ENCODE measurements at regions not wholly inside any gene's neighbourhood (a gene's known extent, or its start where the extent isn't known, plus 50 kb on each side); places are given as distances from the start of the nearest gene placed in this dataset.

- no peaks in the 10 kb centered on the region for H3K36me3 ChIP-seq (replicated peaks in 1 of 2; ENCODE audit: control extremely low read depth in 1 of 2, control insufficient read depth in 1 of 2, extremely low read depth in 1 of 2, insufficient read depth in 2 of 2, low read length in 1 of 2)
- ChIA-PET POLR2A (no interaction called here), CTCF (no interaction called here)
- Mint-ChIP-seq H3K4me3 (no peak overlapping the region), H3K27ac (no peak overlapping the region), H3K27me3 (peaks cover 12% of the 10 kb centered on the region), H3K4me1 (no peaks in the 10 kb centered on the region), H3K9me3 (ENCODE audit: insufficient read depth) (peaks cover 3% of the 10 kb centered on the region)
- H3K9me3 ChIP-seq (ENCODE audit: control extremely low read depth in 1 of 3, control insufficient read depth in 2 of 3, insufficient read depth in 1 of 3, low read length in 2 of 3) = peaks cover 0 to 18% (median 0%) of the 10 kb centered on the region in 3 donors
- DNase-seq (no peak), ATAC-seq (ENCODE audit: low read depth) (no peak)
- H3K27ac ChIP-seq (ENCODE audit: low read length in 2 of 2) = no peak overlapping the region
- no peaks in the 10 kb centered on the region for H4K20me1 ChIP-seq (ENCODE audit: control insufficient read depth, insufficient read depth, low read length, poor library complexity, severe bottlenecking)
- no peak overlapping the region for H3K4me3 ChIP-seq (ENCODE audit: control extremely low read depth in 1 of 5, extremely low read depth in 1 of 5, insufficient read depth in 1 of 5, low read depth in 2 of 5, low read length in 4 of 5)
- H3K4me2 ChIP-seq (replicated peaks; ENCODE audit: low read depth, low read length, poor library complexity, severe bottlenecking) = no peak overlapping the region
- TF ChIP-seq EZH2 (IDR thresholded peaks at IDR 0.05; ENCODE audit: borderline replicate concordance, insufficient read depth, low read depth, low read length, poor library complexity, severe bottlenecking) (no peak), CTCF (IDR thresholded peaks at IDR 0.05) (no peak)
- no peak overlapping the region for H2AFZ ChIP-seq (ENCODE audit: insufficient read depth, low read depth, low read length, poor library complexity, severe bottlenecking)
- H3K79me2 ChIP-seq (ENCODE audit: control insufficient read depth, insufficient read depth, low read length) = no peaks in the 10 kb centered on the region
- no peaks in the 10 kb centered on the region for H3K4me1 ChIP-seq (ENCODE audit: control insufficient read depth in 2 of 2, insufficient read depth in 2 of 2, low read length in 2 of 2)
- intact Hi-C loops (cut with micrococcal nuclease) = no loop called here
- no CpG with 5 or more reads among the region's 5 CpGs for WGBS (ENCODE audit: insufficient coverage)
- peaks cover 0 to 5% (median 3%) of the 10 kb centered on the region in 4 experiments for H3K27me3 ChIP-seq (replicated peaks in 1 of 4; ENCODE audit: control extremely low read depth in 1 of 4, control insufficient read depth in 3 of 4, insufficient read depth in 4 of 4, low read length in 3 of 4)
- no peak overlapping the region for H3K9ac ChIP-seq (ENCODE audit: low read length)
Observed at GRCh38 chr12:125528281-125528680, 463.0 kb downstream of the AACS start.

GRCh38 chr12:125530201-125530600 is 465.0 kb downstream of the AACS start:
- H3K27ac Mint-ChIP-seq = no peak overlapping the region
- Histone ChIP-seq H4K20me1 (ENCODE audit: control insufficient read depth, insufficient read depth, low read length, poor library complexity, severe bottlenecking) (no peaks in the 10 kb centered on the region), H3K4me1 (ENCODE audit: control insufficient read depth in 2 of 2, insufficient read depth in 2 of 2, low read length in 2 of 2) (no peaks in the 10 kb centered on the region), H3K9me3 (ENCODE audit: control extremely low read depth in 1 of 3, control insufficient read depth in 2 of 3, insufficient read depth in 1 of 3, low read length in 2 of 3) (peaks cover 0 to 12% (median 0%) of the 10 kb centered on the region in 3 donors), H3K27ac (ENCODE audit: low read length in 2 of 2) (no peak overlapping the region), H3K4me2 (replicated peaks; ENCODE audit: low read depth, low read length, poor library complexity, severe bottlenecking) (no peak overlapping the region), H3K4me3 (ENCODE audit: control extremely low read depth in 1 of 5, extremely low read depth in 1 of 5, insufficient read depth in 1 of 5, low read depth in 2 of 5, low read length in 4 of 5) (no peak overlapping the region), H3K27me3 (replicated peaks in 1 of 4; ENCODE audit: control extremely low read depth in 1 of 4, control insufficient read depth in 3 of 4, insufficient read depth in 4 of 4, low read length in 3 of 4) (peaks cover 0 to 7% (median 4%) of the 10 kb centered on the region in 4 experiments), H3K79me2 (ENCODE audit: control insufficient read depth, insufficient read depth, low read length) (no peaks in the 10 kb centered on the region), H3K9ac (ENCODE audit: low read length) (no peak overlapping the region), H3K36me3 (replicated peaks in 1 of 2; ENCODE audit: control extremely low read depth in 1 of 2, control insufficient read depth in 1 of 2, extremely low read depth in 1 of 2, insufficient read depth in 2 of 2, low read length in 1 of 2) (no peaks in the 10 kb centered on the region), H2AFZ (ENCODE audit: insufficient read depth, low read depth, low read length, poor library complexity, severe bottlenecking) (no peak overlapping the region)
- TF ChIP-seq CTCF (IDR thresholded peaks at IDR 0.05) (no peak), EZH2 (IDR thresholded peaks at IDR 0.05; ENCODE audit: borderline replicate concordance, insufficient read depth, low read depth, low read length, poor library complexity, severe bottlenecking) (no peak)
- no peaks in the 10 kb centered on the region for H3K4me1 Mint-ChIP-seq
- no peak overlapping the region for H3K4me3 Mint-ChIP-seq
- ChIA-PET CTCF (no interaction called here), POLR2A (no interaction called here)
- no peaks in the 10 kb centered on the region for H3K9me3 Mint-ChIP-seq (ENCODE audit: insufficient read depth)
- WGBS (ENCODE audit: insufficient coverage) = no CpG with 5 or more reads among the region's 4 CpGs
- intact Hi-C loops (cut with micrococcal nuclease) = no loop called here
- DNase-seq (no peak), ATAC-seq (ENCODE audit: low read depth) (no peak)
- H3K27me3 Mint-ChIP-seq = peaks cover 18% of the 10 kb centered on the region

All from B cell (primary cell).